PFSK-1 (cell line): ENCODE measurements at regions not wholly inside any gene's neighbourhood (a gene's known extent, or its start where the extent isn't known, plus 50 kb on each side); places are given as distances from the start of the nearest gene placed in this dataset.

Experiments
- FOXP2 ChIP-seq: optimal IDR thresholded peaks from 2 replicates; pipeline ENCODE3; 2011; ENCODE audit warnings: borderline replicate concordance, control low read depth, inconsistent platforms; ENCODE audit not compliant: insufficient read depth; ENCODE audit errors: extremely low read length, extremely low read depth
- POLR2AphosphoS5 ChIP-seq: IDR thresholded peaks from 2 replicates; pipeline ENCODE4 v1.6.1; 2012; ENCODE audit warnings: low read depth, mild to moderate bottlenecking, control low read depth, low read length, moderate library complexity
- SIN3A ChIP-seq: IDR thresholded peaks from 2 replicates; pipeline ENCODE4 v1.6.1; 2012; ENCODE audit warnings: mild to moderate bottlenecking, low read length, moderate library complexity, borderline replicate concordance; ENCODE audit not compliant: insufficient read depth
- TAF1 ChIP-seq: IDR thresholded peaks from 2 replicates; pipeline ENCODE4 v1.6.1; 2012; ENCODE audit warnings: low read length, control low read depth, borderline replicate concordance; ENCODE audit not compliant: insufficient read depth
- TF ChIP-seq, protein P1 (sequence below), 2 experiments: IDR thresholded peaks; 2 replicates each; pipeline versions ENCODE4 v1.6.1 to v1.8.0; 2011 to 2012; ENCODE audit warnings: low read depth in 2 of 2, low read length in 2 of 2, control low read depth in 1 of 2, inconsistent platforms in 1 of 2, mild to moderate bottlenecking in 1 of 2, moderate library complexity in 1 of 2; ENCODE audit not compliant: insufficient read depth in 1 of 2

- TF ChIP-seq SIN3A (no peak), POLR2AphosphoS5 (no peak), TAF1 (no peak), FOXP2 (no peak)
- TF ChIP-seq, protein P1, sequence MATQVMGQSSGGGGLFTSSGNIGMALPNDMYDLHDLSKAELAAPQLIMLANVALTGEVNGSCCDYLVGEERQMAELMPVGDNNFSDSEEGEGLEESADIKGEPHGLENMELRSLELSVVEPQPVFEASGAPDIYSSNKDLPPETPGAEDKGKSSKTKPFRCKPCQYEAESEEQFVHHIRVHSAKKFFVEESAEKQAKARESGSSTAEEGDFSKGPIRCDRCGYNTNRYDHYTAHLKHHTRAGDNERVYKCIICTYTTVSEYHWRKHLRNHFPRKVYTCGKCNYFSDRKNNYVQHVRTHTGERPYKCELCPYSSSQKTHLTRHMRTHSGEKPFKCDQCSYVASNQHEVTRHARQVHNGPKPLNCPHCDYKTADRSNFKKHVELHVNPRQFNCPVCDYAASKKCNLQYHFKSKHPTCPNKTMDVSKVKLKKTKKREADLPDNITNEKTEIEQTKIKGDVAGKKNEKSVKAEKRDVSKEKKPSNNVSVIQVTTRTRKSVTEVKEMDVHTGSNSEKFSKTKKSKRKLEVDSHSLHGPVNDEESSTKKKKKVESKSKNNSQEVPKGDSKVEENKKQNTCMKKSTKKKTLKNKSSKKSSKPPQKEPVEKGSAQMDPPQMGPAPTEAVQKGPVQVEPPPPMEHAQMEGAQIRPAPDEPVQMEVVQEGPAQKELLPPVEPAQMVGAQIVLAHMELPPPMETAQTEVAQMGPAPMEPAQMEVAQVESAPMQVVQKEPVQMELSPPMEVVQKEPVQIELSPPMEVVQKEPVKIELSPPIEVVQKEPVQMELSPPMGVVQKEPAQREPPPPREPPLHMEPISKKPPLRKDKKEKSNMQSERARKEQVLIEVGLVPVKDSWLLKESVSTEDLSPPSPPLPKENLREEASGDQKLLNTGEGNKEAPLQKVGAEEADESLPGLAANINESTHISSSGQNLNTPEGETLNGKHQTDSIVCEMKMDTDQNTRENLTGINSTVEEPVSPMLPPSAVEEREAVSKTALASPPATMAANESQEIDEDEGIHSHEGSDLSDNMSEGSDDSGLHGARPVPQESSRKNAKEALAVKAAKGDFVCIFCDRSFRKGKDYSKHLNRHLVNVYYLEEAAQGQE (IDR thresholded peaks at IDR 0.05; ENCODE audit: insufficient read depth in 1 of 2, low read depth in 2 of 2, low read length in 2 of 2) = no peak
Observed at GRCh38 chr5:39498278-39498952, 73.6 kb upstream of the DAB2 start.

DNA sequence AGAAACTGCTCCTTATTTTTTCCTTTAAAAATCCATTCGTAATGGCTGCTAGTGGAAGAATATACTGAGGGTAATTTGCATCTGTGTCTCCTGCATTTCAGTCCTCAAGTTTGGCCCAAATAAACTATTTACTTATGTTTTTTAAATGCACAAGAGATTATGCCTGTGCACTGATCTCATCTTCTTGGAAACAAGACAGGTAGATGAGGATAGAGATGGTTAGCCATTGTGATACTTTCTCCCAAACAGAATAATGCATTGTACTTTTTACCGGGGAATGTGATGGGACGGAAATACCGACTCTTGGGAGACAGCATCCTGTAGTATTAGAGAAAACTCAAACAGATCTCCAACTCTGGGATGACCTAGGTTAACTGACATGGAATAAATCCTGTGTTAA, 72.5 kb upstream of the DAB2 start:
- no peak for TF ChIP-seq POLR2AphosphoS5
- TF ChIP-seq, protein P1 (IDR thresholded peaks at IDR 0.05; ENCODE audit: insufficient read depth in 1 of 2, low read depth in 2 of 2, low read length in 2 of 2) = no peak
- no peak for TF ChIP-seq FOXP2
- no peak for TF ChIP-seq SIN3A
- no peak for TF ChIP-seq TAF1

DNA sequence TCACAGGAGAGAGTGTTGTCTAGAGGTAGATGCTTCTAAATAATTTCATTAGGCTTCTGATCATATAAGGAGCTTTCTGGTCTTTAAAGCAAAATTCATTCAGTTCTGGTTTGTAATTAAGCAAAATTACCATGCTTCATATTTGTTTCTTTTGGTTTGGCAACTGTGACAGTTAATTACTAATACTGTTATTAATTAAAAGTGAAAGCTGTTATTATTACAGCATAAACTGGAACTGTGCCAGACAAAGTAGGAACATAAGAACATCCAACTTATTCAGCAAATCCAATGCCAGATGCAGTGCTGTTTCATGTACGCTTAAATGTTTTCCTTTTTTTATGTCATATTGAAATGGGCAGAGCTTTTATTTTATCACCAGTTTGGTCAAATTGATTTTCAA, 70.4 kb upstream of the DAB2 start:
- TF ChIP-seq SIN3A (no peak), FOXP2 (no peak), TAF1 (no peak), POLR2AphosphoS5 (no peak)
- TF ChIP-seq, protein P1 (IDR thresholded peaks at IDR 0.05; ENCODE audit: insufficient read depth in 1 of 2, low read depth in 2 of 2, low read length in 2 of 2) = no peak

DNA sequence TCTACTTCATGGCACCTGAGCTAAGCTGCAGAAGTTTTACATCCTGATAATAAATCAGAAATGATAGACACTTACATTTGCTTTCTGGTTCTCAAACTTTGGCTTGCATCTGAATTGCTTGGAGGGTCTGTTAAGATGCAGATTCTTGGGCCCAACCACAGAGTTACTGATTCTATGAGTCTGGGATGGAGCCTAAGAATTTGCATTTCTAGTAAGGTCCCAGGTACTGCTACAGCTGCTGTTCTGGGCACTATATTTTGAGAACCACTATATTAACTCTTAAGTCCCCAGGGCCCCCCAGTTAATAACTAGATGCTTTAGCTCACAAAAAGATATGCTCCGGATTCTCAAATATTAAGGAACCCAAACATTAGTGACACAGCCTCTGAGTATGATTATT, 69.8 kb upstream of the DAB2 start:
- TF ChIP-seq TAF1 = no peak
- no peak for TF ChIP-seq SIN3A
- TF ChIP-seq, protein P1 (IDR thresholded peaks at IDR 0.05; ENCODE audit: insufficient read depth in 1 of 2, low read depth in 2 of 2, low read length in 2 of 2) = no peak
- no peak for TF ChIP-seq FOXP2
- TF ChIP-seq POLR2AphosphoS5 = no peak

GRCh38 chr5:39494107-39494510, 69.3 kb upstream of the DAB2 start:
- TF ChIP-seq FOXP2 (no peak), POLR2AphosphoS5 (no peak), SIN3A (no peak), TAF1 (no peak)
- TF ChIP-seq, protein P1 (IDR thresholded peaks at IDR 0.05; ENCODE audit: insufficient read depth in 1 of 2, low read depth in 2 of 2, low read length in 2 of 2) = no peak
